ENCODE measurements at regions not wholly inside any gene's neighbourhood (a gene's known extent, or its start where the extent isn't known, plus 50 kb on each side); places are given as distances from the start of the nearest gene placed in this dataset.

- TF ChIP-seq EZH2 (IDR thresholded peaks at IDR 0.05; ENCODE audit: borderline replicate concordance, low read depth, low read length, poor library complexity, severe bottlenecking): no peak
- TF ChIP-seq, protein P1, sequence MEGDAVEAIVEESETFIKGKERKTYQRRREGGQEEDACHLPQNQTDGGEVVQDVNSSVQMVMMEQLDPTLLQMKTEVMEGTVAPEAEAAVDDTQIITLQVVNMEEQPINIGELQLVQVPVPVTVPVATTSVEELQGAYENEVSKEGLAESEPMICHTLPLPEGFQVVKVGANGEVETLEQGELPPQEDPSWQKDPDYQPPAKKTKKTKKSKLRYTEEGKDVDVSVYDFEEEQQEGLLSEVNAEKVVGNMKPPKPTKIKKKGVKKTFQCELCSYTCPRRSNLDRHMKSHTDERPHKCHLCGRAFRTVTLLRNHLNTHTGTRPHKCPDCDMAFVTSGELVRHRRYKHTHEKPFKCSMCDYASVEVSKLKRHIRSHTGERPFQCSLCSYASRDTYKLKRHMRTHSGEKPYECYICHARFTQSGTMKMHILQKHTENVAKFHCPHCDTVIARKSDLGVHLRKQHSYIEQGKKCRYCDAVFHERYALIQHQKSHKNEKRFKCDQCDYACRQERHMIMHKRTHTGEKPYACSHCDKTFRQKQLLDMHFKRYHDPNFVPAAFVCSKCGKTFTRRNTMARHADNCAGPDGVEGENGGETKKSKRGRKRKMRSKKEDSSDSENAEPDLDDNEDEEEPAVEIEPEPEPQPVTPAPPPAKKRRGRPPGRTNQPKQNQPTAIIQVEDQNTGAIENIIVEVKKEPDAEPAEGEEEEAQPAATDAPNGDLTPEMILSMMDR (conservative IDR thresholded peaks at IDR 0.05; ENCODE audit: low read depth, low read length): no peak
- CTCF ChIA-PET: no interaction called here
Measured at GRCh38 chr2:173793709-173794565, 171.2 kb downstream of the SP3 start.

GRCh38 chr2:173797586-173798263 is 167.4 kb downstream of the SP3 start:
- TF ChIP-seq, protein P1 (conservative IDR thresholded peaks at IDR 0.05; ENCODE audit: low read depth, low read length): no peak
- no peak for TF ChIP-seq EZH2 (IDR thresholded peaks at IDR 0.05; ENCODE audit: borderline replicate concordance, low read depth, low read length, poor library complexity, severe bottlenecking)
- Histone ChIP-seq H3K27ac (ENCODE audit: low read depth, low read length, poor library complexity, severe bottlenecking) (no peak overlapping the region), H3K36me3 (ENCODE audit: insufficient read depth, low read length, poor library complexity, severe bottlenecking) (no peaks in the 10 kb centered on the region), H3K9me3 (ENCODE audit: low read depth, low read length, poor library complexity, severe bottlenecking) (no peaks in the 10 kb centered on the region), H3K27me3 (replicated peaks; ENCODE audit: insufficient read depth, low read depth, low read length, poor library complexity) (no peaks in the 10 kb centered on the region), H3K4me3 (ENCODE audit: low read depth, low read length, poor library complexity, severe bottlenecking) (no peak overlapping the region), H3K4me1 (ENCODE audit: insufficient read depth, low read length, poor library complexity, severe bottlenecking) (no peaks in the 10 kb centered on the region)
- POLR2A ChIA-PET (ENCODE audit: low non-redundant PET): no interaction called here
- CTCF ChIA-PET: no interaction called here
- BruUV-seq (replicated peaks): no TSS peak
- no peak for DNase-seq (ENCODE audit: low spot score)
- intact Hi-C loops (cut with micrococcal nuclease; ENCODE audit: unreplicated experiment): no loop called here

More at GRCh38 chr2:173793709-173794565, 171.2 kb downstream of the SP3 start:
- H3K36me3 ChIP-seq (ENCODE audit: insufficient read depth, low read length, poor library complexity, severe bottlenecking): no peaks in the 10 kb centered on the region
- intact Hi-C loops (cut with micrococcal nuclease; ENCODE audit: unreplicated experiment): no loop called here
- no peaks in the 10 kb centered on the region for H3K27me3 ChIP-seq (replicated peaks; ENCODE audit: insufficient read depth, low read depth, low read length, poor library complexity)
- H3K4me1 ChIP-seq (ENCODE audit: insufficient read depth, low read length, poor library complexity, severe bottlenecking): peaks cover 12% of the 10 kb centered on the region
- BruUV-seq (replicated peaks): no TSS peak
- H3K9me3 ChIP-seq (ENCODE audit: low read depth, low read length, poor library complexity, severe bottlenecking): no peaks in the 10 kb centered on the region
- no peak for DNase-seq (ENCODE audit: low spot score)
- no peak overlapping the region for H3K4me3 ChIP-seq (ENCODE audit: low read depth, low read length, poor library complexity, severe bottlenecking)
- POLR2A ChIA-PET (ENCODE audit: low non-redundant PET): no interaction called here
- H3K27ac ChIP-seq (ENCODE audit: low read depth, low read length, poor library complexity, severe bottlenecking): no peak overlapping the region

GRCh38 chr2:173802518-173802917 is 162.7 kb downstream of the SP3 start:
- H3K36me3 ChIP-seq (ENCODE audit: insufficient read depth, low read length, poor library complexity, severe bottlenecking): no peaks in the 10 kb centered on the region
- no peak overlapping the region for H3K27ac ChIP-seq (ENCODE audit: low read depth, low read length, poor library complexity, severe bottlenecking)
- POLR2A ChIA-PET (ENCODE audit: low non-redundant PET): no interaction called here
- intact Hi-C loops (cut with micrococcal nuclease; ENCODE audit: unreplicated experiment): no loop called here
- no TSS peak for BruUV-seq (replicated peaks)
- DNase-seq (ENCODE audit: low spot score): no peak
- no peaks in the 10 kb centered on the region for H3K9me3 ChIP-seq (ENCODE audit: low read depth, low read length, poor library complexity, severe bottlenecking)
- TF ChIP-seq EZH2 (IDR thresholded peaks at IDR 0.05; ENCODE audit: borderline replicate concordance, low read depth, low read length, poor library complexity, severe bottlenecking): no peak
- TF ChIP-seq, protein P1 (conservative IDR thresholded peaks at IDR 0.05; ENCODE audit: low read depth, low read length): no peak
- H3K4me1 ChIP-seq (ENCODE audit: insufficient read depth, low read length, poor library complexity, severe bottlenecking): no peaks in the 10 kb centered on the region
- CTCF ChIA-PET: no interaction called here
- H3K4me3 ChIP-seq (ENCODE audit: low read depth, low read length, poor library complexity, severe bottlenecking): no peak overlapping the region
- H3K27me3 ChIP-seq (replicated peaks; ENCODE audit: insufficient read depth, low read depth, low read length, poor library complexity): no peaks in the 10 kb centered on the region

All from A673 (cell line).